H1 (cell line): ENCODE measurements at regions not wholly inside any gene's neighbourhood (a gene's known extent, or its start where the extent isn't known, plus 50 kb on each side); places are given as distances from the start of the nearest gene placed in this dataset.
"Not testable (repeated sequence)": the region's sequence is repeated elsewhere in the genome, so short reads cannot be mapped to it uniquely, and the experiment has no call there.

Experiments
- CEBPB ChIP-seq: IDR thresholded peaks from 2 replicates; pipeline ENCODE4 v1.6.1; 2012; ENCODE audit warnings: low read depth, low read length
- MAFK ChIP-seq: IDR thresholded peaks from 2 replicates; pipeline ENCODE4 v1.6.1; 2012; ENCODE audit warnings: low read depth, mild to moderate bottlenecking, improper control_type of control experiment, low read length
- POLR2A ChIP-seq, 2 experiments: IDR thresholded peaks; 1 replicate in 1 of 2; 2 replicates in 1 of 2; pipeline ENCODE4 v1.6.1; 2011; ENCODE audit warnings: low read depth in 2 of 2, low read length in 2 of 2, mild to moderate bottlenecking in 2 of 2; ENCODE audit errors: control extremely low read depth in 1 of 2
- SIRT6 ChIP-seq: IDR thresholded peaks from one replicate; pipeline ENCODE4 v1.7.1; 2012; ENCODE audit warnings: low read length, inconsistent platforms
- TF ChIP-seq, protein P1 (sequence below), 3 experiments: IDR thresholded peaks; 1 replicate in 2 of 3; 2 replicates in 1 of 3; pipeline versions ENCODE4 v1.5.1 to v1.6.1; 2011; ENCODE audit warnings: low read length in 3 of 3, mild to moderate bottlenecking in 3 of 3, inconsistent platforms in 2 of 3, low read depth in 1 of 3, moderate library complexity in 1 of 3; ENCODE audit not compliant: insufficient read depth in 1 of 3; ENCODE audit errors: control extremely low read depth in 1 of 3

- TF ChIP-seq, protein P1, sequence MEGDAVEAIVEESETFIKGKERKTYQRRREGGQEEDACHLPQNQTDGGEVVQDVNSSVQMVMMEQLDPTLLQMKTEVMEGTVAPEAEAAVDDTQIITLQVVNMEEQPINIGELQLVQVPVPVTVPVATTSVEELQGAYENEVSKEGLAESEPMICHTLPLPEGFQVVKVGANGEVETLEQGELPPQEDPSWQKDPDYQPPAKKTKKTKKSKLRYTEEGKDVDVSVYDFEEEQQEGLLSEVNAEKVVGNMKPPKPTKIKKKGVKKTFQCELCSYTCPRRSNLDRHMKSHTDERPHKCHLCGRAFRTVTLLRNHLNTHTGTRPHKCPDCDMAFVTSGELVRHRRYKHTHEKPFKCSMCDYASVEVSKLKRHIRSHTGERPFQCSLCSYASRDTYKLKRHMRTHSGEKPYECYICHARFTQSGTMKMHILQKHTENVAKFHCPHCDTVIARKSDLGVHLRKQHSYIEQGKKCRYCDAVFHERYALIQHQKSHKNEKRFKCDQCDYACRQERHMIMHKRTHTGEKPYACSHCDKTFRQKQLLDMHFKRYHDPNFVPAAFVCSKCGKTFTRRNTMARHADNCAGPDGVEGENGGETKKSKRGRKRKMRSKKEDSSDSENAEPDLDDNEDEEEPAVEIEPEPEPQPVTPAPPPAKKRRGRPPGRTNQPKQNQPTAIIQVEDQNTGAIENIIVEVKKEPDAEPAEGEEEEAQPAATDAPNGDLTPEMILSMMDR (IDR thresholded peaks at IDR 0.05; ENCODE audit: control extremely low read depth in 1 of 3, insufficient read depth in 1 of 3, low read depth in 1 of 3, low read length in 3 of 3) = not testable (repeated sequence)
- TF ChIP-seq POLR2A (IDR thresholded peaks at IDR 0.05; ENCODE audit: control extremely low read depth in 1 of 2, low read depth in 2 of 2, low read length in 2 of 2); CEBPB; SIRT6; MAFK: not testable (repeated sequence)
Measured at GRCh38 chr22:47488131-47488530, 725.7 kb downstream of the TBC1D22A start.
